Mesodermal cell (in vitro differentiated cells): ENCODE measurements at regions not wholly inside any gene's neighbourhood (a gene's known extent, or its start where the extent isn't known, plus 50 kb on each side); places are given as distances from the start of the nearest gene placed in this dataset.

ENCODE experiments used
- H3K27ac ChIP-seq: 2 replicates; pipeline ENCODE4 v1.7.0; 2013; ENCODE audit warnings: mild to moderate bottlenecking, low read depth, low read length, moderate library complexity; ENCODE audit not compliant: severe bottlenecking
- H3K36me3 ChIP-seq: 2 replicates; pipeline ENCODE4 v1.7.1; 2013; ENCODE audit warnings: mild to moderate bottlenecking, low read length, moderate library complexity; ENCODE audit not compliant: control insufficient read depth, insufficient read depth
- H3K4me1 ChIP-seq: one replicate; pipeline ENCODE4 v1.7.1; 2013; ENCODE audit warnings: mild to moderate bottlenecking, low read length; ENCODE audit not compliant: insufficient read depth, control insufficient read depth, poor library complexity, severe bottlenecking
- H3K4me3 ChIP-seq: 2 replicates; pipeline ENCODE4 v1.7.0; 2013; ENCODE audit warnings: low read length, control low read depth, mild to moderate bottlenecking; ENCODE audit not compliant: insufficient read depth, poor library complexity, severe bottlenecking; ENCODE audit errors: extremely low read depth
- H3K9me3 ChIP-seq: 2 replicates; pipeline ENCODE4 v1.7.1; 2013; ENCODE audit warnings: mild to moderate bottlenecking, low read length, moderate library complexity; ENCODE audit not compliant: control insufficient read depth
- WGBS, 2 experiments: methylation state at CpG; one replicate each; pipeline ENCODE4 v1.1.5; 2013; ENCODE audit warnings: missing lambda C conversion rate in 2 of 2; ENCODE audit not compliant: insufficient coverage in 2 of 2; 5-methylcytosine and 5-hydroxymethylcytosine counted together

- WGBS, 2 experiments, result 100% methylated on average over 1 of the region's 1 CpG; no CpG with 5 or more reads in 1 of the 2 experiments
- Histone ChIP-seq H3K27ac (no peak overlapping the region), H3K36me3 (no peaks in the 10 kb centered on the region), H3K4me3 (no peak overlapping the region), H3K9me3 (no peaks in the 10 kb centered on the region), H3K4me1 (no peaks in the 10 kb centered on the region)
Observed at GRCh38 chr1:101506541-101507164, 269.8 kb downstream of the S1PR1 start.

DNA sequence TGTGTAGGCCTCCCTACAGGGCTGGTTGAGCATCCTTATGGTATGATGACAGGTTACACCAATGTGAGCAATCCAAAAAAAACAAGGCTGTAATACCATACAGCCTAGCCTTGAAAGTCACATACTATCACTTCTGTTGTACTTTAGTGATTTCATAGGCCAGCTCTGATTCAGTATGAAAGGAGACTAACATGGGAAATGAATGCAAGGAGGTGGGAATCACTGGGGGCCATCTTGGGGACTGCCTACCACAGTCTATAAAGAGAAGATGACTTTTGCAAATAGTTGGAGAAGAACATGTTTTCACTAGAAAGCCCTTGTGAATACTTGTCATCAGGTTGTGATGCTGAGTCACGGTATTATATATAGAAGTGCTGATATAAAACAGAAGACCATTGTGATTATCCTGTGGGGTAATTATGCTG is 270.7 kb downstream of the S1PR1 start:
- no peaks in the 10 kb centered on the region for H3K9me3 ChIP-seq
- H3K36me3 ChIP-seq, result no peaks in the 10 kb centered on the region
- H3K4me3 ChIP-seq, result no peak overlapping the region
- H3K27ac ChIP-seq, result no peak overlapping the region
- H3K4me1 ChIP-seq, result no peaks in the 10 kb centered on the region
- WGBS, 2 experiments, result no CpG with 5 or more reads among the region's 1 CpG

DNA sequence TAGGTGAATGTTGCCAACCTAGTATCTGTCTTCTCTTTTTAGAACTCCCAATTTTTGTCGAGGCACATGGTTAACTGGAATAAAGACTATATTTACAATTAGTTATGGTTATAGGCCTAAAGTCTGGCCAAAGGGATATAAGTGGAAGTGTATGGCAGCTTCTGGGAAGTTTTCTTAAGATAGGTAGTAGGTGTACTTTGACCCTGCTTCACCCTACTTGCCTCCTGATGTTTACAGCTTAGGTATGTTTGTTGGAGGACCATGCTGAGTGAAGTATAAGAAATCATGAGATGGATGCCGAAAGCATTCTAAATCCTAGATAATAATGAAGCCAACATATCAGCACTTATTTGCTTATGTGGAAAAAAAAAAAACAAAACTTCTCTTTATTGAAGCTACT is 272.1 kb downstream of the S1PR1 start:
- no peaks in the 10 kb centered on the region for H3K4me1 ChIP-seq
- no CpG with 5 or more reads among the region's 2 CpGs for WGBS, 2 experiments

DNA sequence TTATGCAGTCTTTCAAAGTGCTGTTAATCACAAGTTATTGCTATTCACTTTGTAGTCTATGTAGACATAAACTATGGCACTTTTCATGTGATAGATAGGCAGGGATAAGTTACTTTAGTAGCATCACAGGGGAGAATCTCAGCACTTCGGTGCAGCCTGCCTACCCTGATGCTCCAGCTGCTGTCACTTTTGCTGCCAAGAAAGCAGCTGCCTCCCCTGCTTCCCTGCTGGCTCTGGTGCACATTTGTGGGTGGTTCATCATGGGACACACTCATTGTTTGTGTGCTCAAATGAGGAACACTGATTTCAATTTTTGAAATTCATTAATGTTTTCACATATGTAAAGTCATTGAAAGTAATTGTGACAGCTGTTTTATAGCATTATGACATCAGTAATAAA is 272.6 kb downstream of the S1PR1 start:
- Histone ChIP-seq H3K9me3 (no peaks in the 10 kb centered on the region), H3K4me3 (no peak overlapping the region), H3K4me1 (no peaks in the 10 kb centered on the region), H3K36me3 (no peaks in the 10 kb centered on the region), H3K27ac (no peak overlapping the region)
- WGBS, 2 experiments, result 78% methylated on average over 1 of the region's 1 CpG; no CpG with 5 or more reads in 1 of the 2 experiments

More for the DNA sequence above, 272.1 kb downstream of the S1PR1 start:
- H3K36me3 ChIP-seq, result no peaks in the 10 kb centered on the region
- H3K9me3 ChIP-seq, result no peaks in the 10 kb centered on the region
- H3K27ac ChIP-seq, result no peak overlapping the region
- no peak overlapping the region for H3K4me3 ChIP-seq

GRCh38 chr1:101511202-101511891 is 274.5 kb downstream of the S1PR1 start:
- H3K4me3 ChIP-seq, result no peak overlapping the region
- H3K9me3 ChIP-seq, result no peaks in the 10 kb centered on the region
- WGBS, 2 experiments, result 86 to 94% methylated on average over 1 of the region's 2 CpGs
- no peaks in the 10 kb centered on the region for H3K36me3 ChIP-seq
- no peak overlapping the region for H3K27ac ChIP-seq
- no peaks in the 10 kb centered on the region for H3K4me1 ChIP-seq

GRCh38 chr1:101520302-101520701 is 283.5 kb downstream of the S1PR1 start:
- Histone ChIP-seq H3K36me3 (no peaks in the 10 kb centered on the region), H3K4me3 (no peak overlapping the region), H3K27ac (no peak overlapping the region), H3K4me1 (no peaks in the 10 kb centered on the region), H3K9me3 (no peaks in the 10 kb centered on the region)
- 0% methylated on average over 2 of the region's 4 CpGs; no CpG with 5 or more reads in 1 of the 2 experiments for WGBS, 2 experiments

DNA sequence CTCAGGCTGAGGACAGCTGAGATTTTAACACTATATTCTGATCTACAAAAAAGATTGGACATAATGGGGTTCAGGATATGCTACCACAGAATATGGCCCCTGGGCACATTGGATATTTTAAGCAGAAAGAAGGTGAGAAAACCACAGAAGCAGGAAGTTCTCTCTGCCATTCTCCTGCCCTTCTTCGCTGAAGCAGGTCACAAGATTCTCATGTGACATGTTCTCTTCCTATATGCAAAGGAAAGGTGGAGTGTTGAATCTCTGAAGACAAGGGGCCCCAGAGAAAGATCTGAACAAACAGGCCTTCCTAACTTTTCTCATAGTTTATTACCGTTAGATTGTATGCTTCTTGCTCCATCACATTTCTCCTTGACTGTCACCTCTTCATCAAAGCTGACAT is 285.7 kb downstream of the S1PR1 start:
- H3K27ac ChIP-seq, result no peak overlapping the region
- H3K36me3 ChIP-seq, result no peaks in the 10 kb centered on the region
- H3K9me3 ChIP-seq, result no peaks in the 10 kb centered on the region
- WGBS, 2 experiments, result 90% methylated on average over 1 of the region's 2 CpGs; no CpG with 5 or more reads in 1 of the 2 experiments
- no peaks in the 10 kb centered on the region for H3K4me1 ChIP-seq
- no peak overlapping the region for H3K4me3 ChIP-seq

- H3K9me3 ChIP-seq, result peaks cover 3% of the 10 kb centered on the region
- no peaks in the 10 kb centered on the region for H3K36me3 ChIP-seq
- H3K27ac ChIP-seq, result no peak overlapping the region
- no peak overlapping the region for H3K4me3 ChIP-seq
- H3K4me1 ChIP-seq, result no peaks in the 10 kb centered on the region
- 81 to 88% methylated on average over 4 to 5 of the region's 6 CpGs for WGBS, 2 experiments
Observed at GRCh38 chr1:101526813-101527212, 290.0 kb downstream of the S1PR1 start.

DNA sequence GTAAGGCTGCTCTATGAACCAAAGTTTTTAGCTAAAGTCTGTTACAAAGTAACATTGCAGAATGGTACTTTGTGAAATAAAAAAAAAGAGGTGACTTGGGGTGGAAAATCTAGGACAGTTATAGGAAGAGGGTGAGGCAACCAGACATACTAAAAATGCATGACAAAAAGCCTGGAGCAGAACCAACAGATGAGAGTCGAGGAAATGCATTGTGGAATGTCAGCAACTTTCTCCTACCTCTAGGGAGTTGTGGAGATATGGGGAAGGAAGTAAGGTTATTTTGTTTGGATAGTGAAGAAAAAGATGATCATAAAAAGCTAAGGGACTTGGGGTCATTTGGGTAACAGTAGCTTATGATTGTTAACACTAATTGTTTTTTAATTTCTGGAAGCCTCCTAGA is 295.6 kb downstream of the S1PR1 start:
- H3K27ac ChIP-seq, result no peak overlapping the region
- H3K4me1 ChIP-seq, result no peaks in the 10 kb centered on the region
- WGBS, 2 experiments, result no CpG with 5 or more reads among the region's 1 CpG
- H3K36me3 ChIP-seq, result no peaks in the 10 kb centered on the region
- H3K9me3 ChIP-seq, result peaks cover 3% of the 10 kb centered on the region
- H3K4me3 ChIP-seq, result no peak overlapping the region

- Histone ChIP-seq H3K9me3 (no peaks in the 10 kb centered on the region), H3K4me1 (no peaks in the 10 kb centered on the region), H3K36me3 (no peaks in the 10 kb centered on the region), H3K27ac (no peak overlapping the region), H3K4me3 (no peak overlapping the region)
- WGBS, 2 experiments, result no CpG with 5 or more reads among the region's 3 CpGs
Observed at GRCh38 chr1:101540161-101540560, 303.3 kb downstream of the S1PR1 start.

DNA sequence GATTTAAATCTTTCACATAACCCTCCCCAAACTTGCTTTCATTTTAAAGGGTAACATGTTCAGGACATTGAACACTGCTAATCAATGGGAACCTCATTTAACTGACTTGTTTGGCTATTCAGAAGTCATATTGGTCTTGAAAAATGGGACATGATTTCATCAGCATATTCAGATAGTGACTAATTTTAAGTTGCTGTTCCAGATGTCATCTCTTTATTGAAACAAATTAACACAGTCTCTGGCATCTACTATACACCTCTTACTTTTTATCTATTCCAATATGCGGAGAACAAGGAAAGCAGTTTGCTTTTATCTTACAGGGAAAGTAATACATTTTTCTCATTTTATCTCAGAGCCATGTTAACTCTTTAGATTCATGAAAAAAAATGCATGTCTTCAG is 310.1 kb downstream of the S1PR1 start:
- no peaks in the 10 kb centered on the region for H3K4me1 ChIP-seq
- no peak overlapping the region for H3K4me3 ChIP-seq
- H3K36me3 ChIP-seq, result no peaks in the 10 kb centered on the region
- WGBS, 2 experiments, result 17% methylated on average over 1 of the region's 1 CpG; no CpG with 5 or more reads in 1 of the 2 experiments
- no peak overlapping the region for H3K27ac ChIP-seq
- no peaks in the 10 kb centered on the region for H3K9me3 ChIP-seq
